Loucy (cell line): ENCODE measurements at regions not wholly inside any gene's neighbourhood (a gene's known extent, or its start where the extent isn't known, plus 50 kb on each side); places are given as distances from the start of the nearest gene placed in this dataset.

Experiments
- H2AFZ ChIP-seq: fragments of 200-600 bp; sonication (generic); 2 replicates; pipeline ENCODE4 v1.6.0; 2016; ENCODE audit warnings: antibody characterized with exemption, mild to moderate bottlenecking, low read length, moderate library complexity
- H3F3A ChIP-seq: fragments of 200-600 bp; 2 replicates; pipeline ENCODE4 v1.6.0; 2016; ENCODE audit warnings: antibody characterized with exemption, low read depth, mild to moderate bottlenecking
- H3K27me3 ChIP-seq: fragments of 200-600 bp; sonication (generic); 2 replicates; pipeline ENCODE4 v1.6.1; 2014; ENCODE audit warnings: low read length, mild to moderate bottlenecking; ENCODE audit not compliant: insufficient read depth, poor library complexity, severe bottlenecking
- H3K36me3 ChIP-seq: fragments of 200-600 bp; sonication (generic); 2 replicates; pipeline ENCODE4 v1.6.1; 2016; ENCODE audit warnings: low read length; ENCODE audit not compliant: insufficient read depth
- H3K4me1 ChIP-seq: fragments of 200-600 bp; sonication (generic); 2 replicates; pipeline ENCODE4 v1.5.1; 2014; ENCODE audit warnings: low read length, mild to moderate bottlenecking; ENCODE audit not compliant: insufficient read depth, poor library complexity, severe bottlenecking
- H3K4me2 ChIP-seq: fragments of 200-600 bp; sonication (generic); 2 replicates; pipeline ENCODE4 v1.6.0; 2014; ENCODE audit warnings: antibody characterized with exemption, low read length, low read depth, mild to moderate bottlenecking; ENCODE audit not compliant: poor library complexity, severe bottlenecking
- H3K4me3 ChIP-seq: fragments of 200-600 bp; sonication (generic); 2 replicates; pipeline ENCODE4 v1.5.1; 2014; ENCODE audit warnings: low read length, mild to moderate bottlenecking, mixed read lengths; ENCODE audit not compliant: poor library complexity, severe bottlenecking
- H3K79me2 ChIP-seq: fragments of 200-600 bp; sonication (generic); 2 replicates; pipeline ENCODE4 v1.6.1; 2014; ENCODE audit warnings: low read length; ENCODE audit not compliant: insufficient read depth
- H3K9ac ChIP-seq: fragments of 200-600 bp; sonication (generic); 2 replicates; pipeline ENCODE4 v1.6.0; 2014; ENCODE audit warnings: mild to moderate bottlenecking, low read depth, low read length, moderate library complexity; ENCODE audit not compliant: poor library complexity, severe bottlenecking
- H3K9me2 ChIP-seq: fragments of 200-600 bp; sonication (generic); replicated peaks from 2 replicates; pipeline ENCODE4 v1.6.1; 2016; ENCODE audit warnings: low read depth, low read length, mixed read lengths
- H3K9me3 ChIP-seq: fragments of 200-600 bp; sonication (generic); 2 replicates; pipeline ENCODE4 v1.6.1; 2014; ENCODE audit warnings: mild to moderate bottlenecking, antibody characterized with exemption, low read length, low read depth; ENCODE audit not compliant: insufficient read depth
- H4K20me1 ChIP-seq: fragments of 200-600 bp; sonication (generic); 2 replicates; pipeline ENCODE4 v1.6.0; 2014; ENCODE audit warnings: antibody characterized with exemption, low read length, mild to moderate bottlenecking; ENCODE audit not compliant: insufficient read depth, poor library complexity, severe bottlenecking
- CTCF ChIP-seq: fragments of 200-600 bp; sonication (generic); conservative IDR thresholded peaks from 2 replicates; pipeline ENCODE4 v1.5.1; 2014; ENCODE audit warnings: mild to moderate bottlenecking, antibody characterized with exemption, low read length
- EZH2phosphoT487 ChIP-seq: fragments of 200-600 bp; IDR thresholded peaks from 2 replicates; pipeline ENCODE4 v1.6.1; 2018; ENCODE audit warnings: antibody characterized with exemption, mild to moderate bottlenecking, moderate library complexity, borderline replicate concordance

- Histone ChIP-seq H3K36me3 (no peaks in the 10 kb centered on the region), H3K4me3 (no peak overlapping the region), H3K9ac (no peak overlapping the region), H3K9me3 (0 out of 2 replicates have a peak, but pooled peaks cover 5% of the 10 kb centered on the region), H2AFZ (no peak overlapping the region), H3K9me2 (no peaks in the 10 kb centered on the region), H4K20me1 (no peaks in the 10 kb centered on the region), H3F3A (no peaks in the 10 kb centered on the region), H3K27me3 (no peaks in the 10 kb centered on the region), H3K4me1 (no peaks in the 10 kb centered on the region), H3K4me2 (no peak overlapping the region), H3K79me2 (no peaks in the 10 kb centered on the region)
- TF ChIP-seq CTCF (no peak), EZH2phosphoT487 (no peak)
These were observed 102.5 kb downstream of the CD24 start for GRCh38 chr6:106872049-106872448.

- Histone ChIP-seq H3K9me2 (no peaks in the 10 kb centered on the region), H3K4me2 (no peak overlapping the region), H3K36me3 (no peaks in the 10 kb centered on the region), H3K4me3 (no peak overlapping the region), H2AFZ (no peak overlapping the region), H3K27me3 (no peaks in the 10 kb centered on the region), H3F3A (no peaks in the 10 kb centered on the region), H3K9me3 (0 out of 2 replicates have a peak, but pooled peaks cover 5% of the 10 kb centered on the region), H3K9ac (no peak overlapping the region), H4K20me1 (no peaks in the 10 kb centered on the region), H3K4me1 (no peaks in the 10 kb centered on the region), H3K79me2 (no peaks in the 10 kb centered on the region)
- TF ChIP-seq CTCF = no peak
- no peak for TF ChIP-seq EZH2phosphoT487
These were observed 103.5 kb downstream of the CD24 start for GRCh38 chr6:106870824-106871717.

- Histone ChIP-seq H3K9me3 (no peaks in the 10 kb centered on the region), H3F3A (no peaks in the 10 kb centered on the region)
- no peak for TF ChIP-seq CTCF
- TF ChIP-seq EZH2phosphoT487 = no peak
These were observed 104.5 kb downstream of the CD24 start for GRCh38 chr6:106870069-106870468.

More at GRCh38 chr6:106870069-106870468, 104.5 kb downstream of the CD24 start:
- H3K79me2 ChIP-seq = no peaks in the 10 kb centered on the region
- no peak overlapping the region for H3K4me3 ChIP-seq
- H3K9me2 ChIP-seq = no peaks in the 10 kb centered on the region
- no peaks in the 10 kb centered on the region for H3K27me3 ChIP-seq
- H3K4me1 ChIP-seq = no peaks in the 10 kb centered on the region
- H3K9ac ChIP-seq = no peak overlapping the region
- no peak overlapping the region for H3K4me2 ChIP-seq
- no peaks in the 10 kb centered on the region for H3K36me3 ChIP-seq
- H4K20me1 ChIP-seq = no peaks in the 10 kb centered on the region
- no peak overlapping the region for H2AFZ ChIP-seq
